Esophagus mucosa (tissue), 1 donor: ENCODE measurements at regions not wholly inside any gene's neighbourhood (a gene's known extent, or its start where the extent isn't known, plus 50 kb on each side); places are given as distances from the start of the nearest gene placed in this dataset.
"Not testable (repeated sequence)": the region's sequence is repeated elsewhere in the genome, so short reads cannot be mapped to it uniquely, and the experiment has no call there.

ENCODE experiments used
- ATAC-seq: fragments of 200-7000 bp; cut with Tn5 transposase; one replicate; pipeline ENCODE4 v1.9.1; 2020
- donor health status: DM: yes; HTN: yes; CAD: no.

GRCh38 chr1:199226163-199226562, 587.3 kb downstream of the PTPRC start:
- ATAC-seq: no peak

DNA sequence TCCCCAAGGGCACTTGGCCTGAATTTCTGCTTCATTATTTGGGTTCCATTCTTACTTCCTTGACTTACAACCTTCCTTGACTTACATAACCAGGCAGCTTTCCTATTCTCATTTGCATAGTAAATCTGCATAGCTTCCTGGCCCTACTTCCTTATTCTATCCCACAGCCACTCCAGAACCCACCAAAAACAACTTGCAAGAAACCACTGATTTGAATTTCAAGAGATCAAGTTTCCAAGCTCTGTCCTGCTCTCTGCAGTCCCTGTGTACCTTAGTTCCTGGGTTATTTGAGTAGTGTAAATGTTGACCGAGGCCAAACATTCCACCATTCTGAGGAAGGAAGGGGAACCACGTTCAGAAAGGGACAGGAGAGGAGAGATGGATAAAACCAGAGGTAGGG, 603.3 kb downstream of the PTPRC start:
- no peak for ATAC-seq

DNA sequence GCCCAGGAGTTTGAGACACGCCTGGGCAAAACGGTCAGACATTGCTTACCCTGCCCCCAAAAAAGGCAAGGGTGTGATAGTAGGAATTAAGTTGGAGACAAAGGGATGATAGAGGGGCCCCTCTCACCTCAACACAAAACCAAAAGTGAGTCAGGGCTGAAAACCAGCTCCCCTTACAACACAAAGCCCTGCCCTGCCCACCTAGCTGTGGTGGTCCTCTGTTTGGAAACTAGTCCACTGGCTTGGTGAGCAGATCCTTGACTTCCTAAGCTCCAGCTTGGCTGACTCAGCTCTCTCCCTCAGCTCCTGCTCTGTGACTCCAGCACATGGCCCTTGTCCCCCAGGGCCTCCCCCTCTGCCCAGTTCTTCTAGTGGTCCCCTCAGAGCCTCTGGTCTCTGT, 603.8 kb downstream of the PTPRC start:
- ATAC-seq: no peak

GRCh38 chr1:199243423-199244061, 604.7 kb downstream of the PTPRC start:
- ATAC-seq: peak; percentile 78

DNA sequence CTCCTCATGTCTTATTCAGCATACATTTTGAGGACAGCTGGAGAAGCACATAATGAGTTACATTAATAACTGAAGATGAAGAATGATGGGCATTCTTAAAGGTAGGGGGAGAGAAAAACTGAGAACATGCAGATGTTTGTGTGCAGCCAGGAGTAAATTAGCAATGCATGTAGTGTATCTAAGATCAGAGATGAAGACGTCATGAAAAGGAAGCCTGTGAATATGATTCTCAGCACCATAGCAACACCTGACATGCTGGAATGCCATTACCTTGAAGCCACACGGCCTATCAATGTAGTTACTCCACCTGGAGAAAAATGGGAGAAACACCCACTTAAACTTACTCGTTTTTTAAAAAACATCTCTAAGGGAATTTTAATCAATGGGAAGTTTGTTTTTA, 607.1 kb downstream of the PTPRC start:
- no peak for ATAC-seq

GRCh38 chr1:199246716-199247115, 607.9 kb downstream of the PTPRC start:
- ATAC-seq: no peak

GRCh38 chr1:199247891-199248290, 609.1 kb downstream of the PTPRC start:
- no peak for ATAC-seq

DNA sequence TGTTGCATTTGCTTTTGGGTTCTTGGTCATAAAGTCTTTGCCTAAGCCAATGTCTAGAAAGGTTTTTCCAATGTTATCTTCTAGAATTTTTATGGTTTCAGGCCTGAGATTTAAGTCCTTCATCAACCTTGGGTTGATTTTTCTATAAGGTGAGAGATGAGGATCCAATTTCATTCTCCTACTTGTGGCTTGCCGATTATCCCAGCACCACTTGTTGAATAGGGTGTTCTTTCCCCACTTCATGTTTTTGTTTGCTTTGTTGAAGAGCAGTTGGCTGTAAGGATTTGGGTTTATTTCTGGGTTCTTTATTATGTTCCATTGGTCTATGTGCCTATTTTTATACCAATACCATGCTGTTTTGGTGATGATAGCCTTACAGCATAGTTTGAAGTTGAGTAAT, 615.2 kb downstream of the PTPRC start:
- not testable (repeated sequence) for ATAC-seq

GRCh38 chr1:199261328-199261727, 622.5 kb downstream of the PTPRC start:
- ATAC-seq: no peak

DNA sequence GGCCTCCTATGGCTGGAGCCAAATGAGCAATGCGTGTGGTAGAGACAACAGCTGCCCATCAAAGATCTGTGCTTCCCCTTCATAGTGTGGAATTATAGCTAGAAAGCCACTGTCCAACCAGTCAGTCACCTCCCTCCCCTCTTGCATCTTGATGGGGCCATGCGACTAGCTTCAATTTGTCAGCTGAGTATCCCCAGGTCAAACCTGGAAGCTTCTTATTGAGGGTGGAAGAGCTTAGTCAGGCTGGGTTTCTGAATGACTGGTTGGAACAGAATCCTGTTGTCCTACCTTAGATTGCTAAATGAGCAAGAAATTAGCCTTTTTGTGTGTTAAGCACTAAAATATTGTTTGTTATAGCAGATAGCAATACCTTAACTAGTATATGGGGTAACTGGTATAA, 625.4 kb downstream of the PTPRC start:
- no peak for ATAC-seq

DNA sequence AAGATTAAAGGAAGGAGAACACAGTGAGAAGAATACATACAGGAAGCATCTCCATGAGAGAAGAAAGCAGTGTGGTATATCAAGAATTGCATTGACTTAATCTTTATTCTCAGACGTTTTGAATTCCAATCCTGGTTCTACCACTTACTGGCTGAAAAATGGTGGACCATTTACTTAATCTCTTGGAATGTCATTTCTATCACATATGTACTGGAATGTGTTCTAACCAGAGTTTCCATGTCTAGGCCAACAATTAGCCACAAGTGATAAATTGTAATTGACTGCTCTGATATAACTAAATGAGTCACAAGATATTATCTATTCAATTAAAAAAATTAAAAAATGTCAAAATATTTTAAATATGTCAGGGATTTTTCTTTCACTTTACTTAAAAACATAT, 626.1 kb downstream of the PTPRC start:
- no peak for ATAC-seq

DNA sequence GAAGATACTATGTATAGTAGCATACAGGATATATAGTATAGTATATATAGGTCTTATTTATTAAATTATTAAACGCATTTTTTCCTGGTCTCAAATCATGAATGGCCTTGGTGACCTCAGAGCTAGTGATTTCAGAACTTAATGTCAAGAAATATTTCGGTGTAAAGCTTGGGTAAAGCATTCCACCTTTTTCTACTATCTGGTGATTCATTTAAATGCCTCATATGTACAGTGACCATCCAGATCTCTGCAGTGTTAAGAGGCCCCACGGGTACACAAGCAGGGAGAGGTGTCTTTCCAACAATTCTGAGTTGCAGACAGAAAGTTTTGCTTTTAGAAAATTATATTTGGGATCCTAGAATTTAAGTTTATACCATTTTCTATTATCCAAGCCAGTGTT, 626.5 kb downstream of the PTPRC start:
- no peak for ATAC-seq

DNA sequence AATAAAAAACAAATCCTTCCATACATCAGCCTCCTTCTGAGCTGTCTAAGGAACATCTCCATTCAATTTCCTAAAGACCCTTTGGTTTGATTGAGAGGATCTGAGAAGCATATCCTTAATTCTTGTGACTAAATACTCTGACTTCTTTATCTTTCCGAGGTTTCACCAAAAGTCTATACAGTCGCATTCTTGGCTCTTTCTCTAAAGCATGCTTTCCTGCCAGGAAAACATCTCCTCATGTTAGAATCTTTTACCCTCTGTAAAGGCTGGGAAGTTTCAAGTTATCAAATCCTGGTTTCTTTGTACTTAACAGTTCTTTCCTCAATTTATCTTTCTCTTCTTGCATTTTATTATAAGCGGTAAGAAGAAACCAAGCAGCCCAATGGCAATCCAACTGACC, 630.4 kb downstream of the PTPRC start:
- no peak for ATAC-seq

- ATAC-seq: no peak
Observed at GRCh38 chr1:199272139-199272544, 633.3 kb downstream of the PTPRC start.

DNA sequence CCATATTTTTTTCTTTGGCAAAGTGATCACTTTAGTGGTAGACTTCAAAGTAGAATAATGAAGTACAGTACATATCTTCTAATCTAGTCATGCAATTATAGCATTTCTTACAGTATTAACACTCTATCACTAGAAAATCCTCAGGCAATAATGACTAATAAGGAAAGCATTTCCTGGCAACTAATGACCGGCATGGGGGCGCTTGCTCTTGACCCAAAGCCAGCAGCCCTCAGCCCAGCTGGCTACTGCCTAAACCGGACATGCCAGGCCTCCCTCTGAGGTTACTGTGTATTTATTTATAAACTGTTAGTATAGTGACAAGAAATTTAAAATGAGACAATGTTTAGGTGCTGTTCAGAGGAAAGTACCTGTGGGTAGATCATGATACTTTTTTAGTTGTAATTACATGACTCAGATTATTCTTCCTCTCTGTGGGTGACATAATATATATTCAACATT, 633.8 kb downstream of the PTPRC start:
- peak; percentile 41 for ATAC-seq

DNA sequence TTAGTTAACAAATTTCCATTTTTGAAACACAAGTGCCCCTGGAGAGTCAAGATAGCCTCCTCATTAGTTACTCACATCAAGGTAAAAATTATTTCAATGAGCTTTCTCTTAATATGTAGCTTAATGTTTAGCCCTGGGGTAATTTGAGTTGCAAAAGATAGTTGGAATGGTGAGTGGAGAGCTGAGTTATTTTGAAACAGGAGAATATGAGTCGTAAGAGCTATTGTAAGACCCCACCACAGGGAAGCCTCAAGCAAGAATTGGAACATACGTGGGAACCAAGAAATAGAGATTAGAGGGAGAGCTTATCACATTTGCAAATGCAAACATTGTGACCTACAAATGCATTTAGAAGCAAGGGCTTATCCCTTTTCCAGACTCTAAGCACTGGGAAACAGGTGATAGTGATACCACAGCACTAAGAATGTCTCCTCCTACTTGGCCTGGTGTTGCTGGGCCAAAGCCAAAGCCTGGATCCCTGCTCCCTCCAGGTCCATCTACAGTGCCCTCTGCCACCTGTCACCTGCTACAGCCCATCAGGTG, 635.1 kb downstream of the PTPRC start:
- ATAC-seq: no peak

GRCh38 chr1:199279067-199279466, 640.2 kb downstream of the PTPRC start:
- ATAC-seq: no peak

DNA sequence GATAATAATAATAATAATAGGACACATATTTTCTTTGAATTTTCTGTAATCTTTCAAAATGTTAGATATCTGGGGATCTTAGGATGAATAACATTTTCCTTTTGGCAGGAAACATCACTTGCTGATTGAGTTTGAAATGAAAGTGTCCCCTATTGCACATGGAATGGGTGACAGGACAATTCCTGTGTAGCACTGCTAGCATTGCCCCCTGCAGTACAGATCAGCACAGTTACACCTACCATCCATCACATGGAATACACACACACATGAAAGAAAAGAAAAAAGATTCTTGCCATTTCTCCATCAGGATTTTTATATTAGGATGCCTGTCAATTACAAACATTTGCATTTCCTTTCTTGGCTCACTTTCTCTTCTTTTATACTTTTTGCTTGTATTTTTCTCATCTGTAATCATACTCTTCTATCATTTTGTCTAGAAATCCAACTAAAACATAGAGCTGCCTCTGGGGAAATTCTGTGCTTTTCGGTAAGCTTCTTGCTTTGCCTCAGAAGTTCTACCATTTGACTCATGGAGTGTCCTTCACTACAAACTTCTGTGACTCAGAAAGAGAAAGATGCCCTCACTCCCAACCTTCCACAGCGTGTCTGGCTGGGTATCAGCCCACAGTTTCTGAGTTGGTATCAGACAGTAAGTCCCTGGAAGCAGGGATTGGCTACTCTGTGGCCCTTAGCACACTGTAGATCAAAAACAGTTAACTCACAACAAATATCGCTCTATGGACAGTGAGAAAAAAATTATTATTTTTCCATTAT, 641.2 kb downstream of the PTPRC start:
- no peak for ATAC-seq

- no peak for ATAC-seq
Observed at GRCh38 chr1:199282751-199283305, 644.0 kb downstream of the PTPRC start.

DNA sequence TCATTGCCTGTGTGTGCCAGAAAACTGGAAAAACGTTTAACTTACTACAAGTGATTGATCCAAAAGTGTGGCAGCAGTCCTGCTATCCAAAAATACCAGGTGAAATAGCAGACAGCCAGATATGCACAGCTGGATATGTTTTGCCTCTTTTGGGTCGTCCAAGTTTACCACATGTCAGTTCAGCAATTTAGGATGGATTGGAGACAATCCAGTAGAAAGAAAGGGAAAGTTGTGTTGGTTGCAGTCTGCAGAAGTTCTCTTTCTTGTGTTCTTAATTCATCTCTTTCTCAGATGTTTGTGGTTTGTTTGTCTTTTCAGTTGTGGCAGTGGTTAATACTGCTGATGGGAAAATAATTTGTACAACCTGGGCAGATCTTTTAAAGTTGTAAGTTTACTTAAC, 645.0 kb downstream of the PTPRC start:
- ATAC-seq: no peak

DNA sequence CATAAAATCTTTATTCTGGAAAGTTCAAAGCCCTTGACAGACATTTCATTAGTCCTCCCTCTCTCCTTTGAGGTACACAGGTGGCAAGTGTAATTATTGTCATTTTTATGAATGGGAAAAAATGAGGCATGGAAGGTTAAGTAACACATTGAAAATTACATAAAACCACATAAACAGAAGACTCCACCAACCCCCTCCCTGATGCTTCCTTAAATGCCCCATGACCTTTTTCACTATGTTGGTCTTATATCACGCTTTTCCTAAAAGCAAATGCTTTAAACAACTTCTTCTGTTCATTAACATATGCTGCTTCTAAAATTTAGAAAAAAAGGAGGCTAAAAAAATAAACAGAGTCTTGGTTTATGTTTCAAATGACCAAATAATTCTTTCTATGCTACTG, 648.4 kb downstream of the PTPRC start:
- ATAC-seq: no peak

GRCh38 chr1:199287647-199288046, 648.8 kb downstream of the PTPRC start:
- ATAC-seq: no peak

- ATAC-seq: no peak
Observed at GRCh38 chr1:199290186-199290585, 651.3 kb downstream of the PTPRC start.
